Mucosa of descending colon (tissue), 3 donors: ENCODE measurements at regions not wholly inside any gene's neighbourhood (a gene's known extent, or its start where the extent isn't known, plus 50 kb on each side); places are given as distances from the start of the nearest gene placed in this dataset.
"Not testable (repeated sequence)": the region's sequence is repeated elsewhere in the genome, so short reads cannot be mapped to it uniquely, and the experiment has no call there.

Source experiments
- ATAC-seq: fragments of 200-7000 bp; cut with Tn5 transposase; one replicate; pipeline ENCODE4 v1.9.1; 2020; ENCODE audit warnings: mild to moderate bottlenecking, moderate library complexity
- DNase-seq, 3 donors: peaks; one replicate each; pipeline ENCODE4 v3.0.0-alpha.2; 2020
- H3K36me3 ChIP-seq: fragments of 200-600 bp; one replicate; pipeline ENCODE4 v1.8.0; 2021; ENCODE audit warnings: low read depth, mild to moderate bottlenecking
- H3K4me1 ChIP-seq: fragments of 200-600 bp; one replicate; pipeline ENCODE4 v1.8.0; 2021; ENCODE audit warnings: low read depth, mild to moderate bottlenecking
- H3K4me3 ChIP-seq: fragments of 200-600 bp; one replicate; pipeline ENCODE4 v1.8.0; 2021; ENCODE audit warnings: mild to moderate bottlenecking
- H3K9me3 ChIP-seq: fragments of 200-600 bp; one replicate; pipeline ENCODE4 v1.8.0; 2021; ENCODE audit warnings: mild to moderate bottlenecking
- intact Hi-C, 2 donors: fragments of 100-400 bp; cut with DNase I in 1 of 2; cut with micrococcal nuclease in 1 of 2; formaldehyde crosslinking; loops; one replicate each; pipeline versions ENCODE4 v1.11.0 to v1.11.1; 2022; cut with DNase I, micrococcal nuclease
- TF ChIP-seq, protein P1 (sequence below): fragments of 200-600 bp; IDR thresholded peaks from one replicate; pipeline ENCODE4 v1.8.0; 2022; ENCODE audit warnings: antibody characterized with exemption, mild to moderate bottlenecking
- donor health status: DM: no; HTN: no; CAD: no; lungs with moderate emphysema.
- donor health status: DM: no; HTN: no; CAD: no.
- donor health status: DM: no; HTN: yes; CAD: no.

GRCh38 chr6:23663652-23664051, 462.4 kb upstream of the NRSN1 start:
- intact Hi-C loops = no loop called here

DNA sequence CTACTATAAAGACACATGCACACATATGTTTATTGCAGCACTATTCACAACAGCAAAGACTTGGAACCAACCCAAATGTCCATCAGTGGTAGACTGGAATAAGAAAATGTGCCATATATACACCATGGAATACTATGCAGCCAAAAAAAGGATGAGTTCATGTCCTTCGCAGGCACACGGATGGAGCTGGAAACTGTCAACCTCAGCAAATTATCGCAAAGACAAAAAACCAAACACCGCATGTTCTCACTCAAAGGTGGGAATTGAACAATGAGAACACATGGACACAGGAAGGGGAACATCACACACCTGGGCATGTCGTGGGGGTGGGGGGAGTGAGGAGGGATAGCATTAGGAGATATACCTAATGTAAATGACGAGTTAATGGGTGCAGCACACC, 460.1 kb upstream of the NRSN1 start:
- not testable (repeated sequence) for H3K36me3 ChIP-seq

More at GRCh38 chr6:23663652-23664051, 462.4 kb upstream of the NRSN1 start:
- Histone ChIP-seq H3K9me3 (peaks cover 2% of the 10 kb centered on the region), H3K36me3 (no peaks in the 10 kb centered on the region), H3K4me1 (no peaks in the 10 kb centered on the region), H3K4me3 (no peak overlapping the region)
- TF ChIP-seq, protein P1, sequence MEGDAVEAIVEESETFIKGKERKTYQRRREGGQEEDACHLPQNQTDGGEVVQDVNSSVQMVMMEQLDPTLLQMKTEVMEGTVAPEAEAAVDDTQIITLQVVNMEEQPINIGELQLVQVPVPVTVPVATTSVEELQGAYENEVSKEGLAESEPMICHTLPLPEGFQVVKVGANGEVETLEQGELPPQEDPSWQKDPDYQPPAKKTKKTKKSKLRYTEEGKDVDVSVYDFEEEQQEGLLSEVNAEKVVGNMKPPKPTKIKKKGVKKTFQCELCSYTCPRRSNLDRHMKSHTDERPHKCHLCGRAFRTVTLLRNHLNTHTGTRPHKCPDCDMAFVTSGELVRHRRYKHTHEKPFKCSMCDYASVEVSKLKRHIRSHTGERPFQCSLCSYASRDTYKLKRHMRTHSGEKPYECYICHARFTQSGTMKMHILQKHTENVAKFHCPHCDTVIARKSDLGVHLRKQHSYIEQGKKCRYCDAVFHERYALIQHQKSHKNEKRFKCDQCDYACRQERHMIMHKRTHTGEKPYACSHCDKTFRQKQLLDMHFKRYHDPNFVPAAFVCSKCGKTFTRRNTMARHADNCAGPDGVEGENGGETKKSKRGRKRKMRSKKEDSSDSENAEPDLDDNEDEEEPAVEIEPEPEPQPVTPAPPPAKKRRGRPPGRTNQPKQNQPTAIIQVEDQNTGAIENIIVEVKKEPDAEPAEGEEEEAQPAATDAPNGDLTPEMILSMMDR = no peak
- no peak for ATAC-seq
- DNase-seq = no peak

GRCh38 chr6:23672737-23673136, 453.3 kb upstream of the NRSN1 start:
- intact Hi-C loops = no loop called here

More for the DNA sequence above, 460.1 kb upstream of the NRSN1 start:
- intact Hi-C loops, H3K4me3 ChIP-seq, H3K9me3 ChIP-seq, ATAC-seq, H3K4me1 ChIP-seq, DNase-seq: not testable (repeated sequence)

DNA sequence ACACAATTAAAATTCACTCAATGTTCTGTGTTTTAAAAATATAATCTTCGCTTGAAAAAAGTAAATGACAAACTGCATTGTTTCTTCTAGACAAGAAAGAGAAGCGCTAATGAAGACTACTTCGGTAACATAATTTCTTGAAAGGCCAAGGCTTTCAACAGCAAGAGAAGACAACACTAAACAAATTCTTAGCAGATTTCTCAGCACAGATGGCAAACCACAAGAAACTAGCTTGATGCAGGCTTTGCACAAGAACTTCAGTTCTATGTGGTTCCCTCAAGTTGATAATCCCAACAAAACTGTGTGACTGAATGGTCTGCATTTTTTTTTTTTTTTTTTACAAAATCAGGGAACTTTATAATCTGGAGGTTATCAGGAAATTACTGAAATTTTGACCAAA, 447.4 kb upstream of the NRSN1 start:
- H3K4me1 ChIP-seq = no peaks in the 10 kb centered on the region
- TF ChIP-seq, protein P1 = no peak
- no peak overlapping the region for H3K4me3 ChIP-seq
- no peaks in the 10 kb centered on the region for H3K9me3 ChIP-seq
- DNase-seq (no peak), ATAC-seq (no peak)
- intact Hi-C loops = no loop called here
- H3K36me3 ChIP-seq = no peaks in the 10 kb centered on the region

More at GRCh38 chr6:23672737-23673136, 453.3 kb upstream of the NRSN1 start:
- TF ChIP-seq, protein P1 = no peak
- no peaks in the 10 kb centered on the region for H3K4me1 ChIP-seq
- H3K9me3 ChIP-seq = peaks cover 21% of the 10 kb centered on the region
- DNase-seq (no peak), ATAC-seq (no peak)
- H3K36me3 ChIP-seq = no peaks in the 10 kb centered on the region
- H3K4me3 ChIP-seq = no peak overlapping the region

GRCh38 chr6:23681743-23682142, 444.3 kb upstream of the NRSN1 start:
- Histone ChIP-seq H3K4me3 (no peak overlapping the region), H3K36me3 (no peaks in the 10 kb centered on the region), H3K9me3 (no peaks in the 10 kb centered on the region), H3K4me1 (no peaks in the 10 kb centered on the region)
- intact Hi-C loops = no loop called here
- TF ChIP-seq, protein P1 = no peak
- no peak for DNase-seq
- ATAC-seq = no peak

- no peaks in the 10 kb centered on the region for H3K36me3 ChIP-seq
- ATAC-seq = no peak
- no peaks in the 10 kb centered on the region for H3K4me1 ChIP-seq
- DNase-seq = no peak
- intact Hi-C loops = no loop called here
- TF ChIP-seq, protein P1 = no peak
- no peak overlapping the region for H3K4me3 ChIP-seq
- H3K9me3 ChIP-seq = no peaks in the 10 kb centered on the region
Observed at GRCh38 chr6:23688650-23689049, 437.4 kb upstream of the NRSN1 start.
